ENCODE measurements at regions not wholly inside any gene's neighbourhood (a gene's known extent, or its start where the extent isn't known, plus 50 kb on each side); places are given as distances from the start of the nearest gene placed in this dataset.

GRCh38 chrX:128436397-128437103, 384.3 kb upstream of the ACTRT1 start:
- no peaks in the 10 kb centered on the region for H3K23me2 ChIP-seq (ENCODE audit: insufficient read length, low read depth, low read length, poor library complexity, severe bottlenecking)
- no peak overlapping the region for H2BK20ac ChIP-seq (ENCODE audit: low read depth, low read length, poor library complexity, severe bottlenecking)
- Mint-ChIP-seq H3K27me3 (ENCODE audit: low read depth) (no peaks in the 10 kb centered on the region; the same call in 1 of the 2 replicates), H3K27ac (peak overlapping the region in 1 of 3 experiments; percentile 90; a peak in 1 of 7 replicates), H3K4me1 (no peaks in the 10 kb centered on the region), H3K9me3 (peaks cover 5 to 43% of the 10 kb centered on the region in 2 experiments; a peak in 4 of 5 replicates), H3K4me3 (no peak overlapping the region), H3K36me3 (ENCODE audit: insufficient read depth in 1 of 3, low read depth in 3 of 3) (peaks cover 0 to 4% (median 2%) of the 10 kb centered on the region in 3 experiments; a peak in 1 of 7 replicates)
- no peak for DNase-seq
- no peaks in the 10 kb centered on the region for H3K27me3 ChIP-seq (ENCODE audit: insufficient read depth, low read length)
- no peak overlapping the region for H2BK5ac ChIP-seq (ENCODE audit: insufficient read length, low read length)
- H3K9me3 ChIP-seq (ENCODE audit: control insufficient read depth, low read depth, low read length), result no peaks in the 10 kb centered on the region
- H3K9ac ChIP-seq (ENCODE audit: extremely low read depth, insufficient read length, low read length), result no peak overlapping the region
- H4K5ac ChIP-seq (ENCODE audit: insufficient read length, low read depth, low read length), result no peak overlapping the region
- no peak overlapping the region for H2BK15ac ChIP-seq (ENCODE audit: low read depth, low read length)
- H2AK5ac ChIP-seq (ENCODE audit: insufficient read length, low read length), result no peak overlapping the region
- no peak overlapping the region for H3K4ac ChIP-seq (ENCODE audit: low read depth, low read length)
- H3K23ac ChIP-seq (ENCODE audit: insufficient read length, low read depth, low read length), result no peak overlapping the region
- H4K8ac ChIP-seq (replicated peaks; ENCODE audit: insufficient read length, low read depth, low read length), result no peak overlapping the region
- H3K4me1 ChIP-seq (ENCODE audit: insufficient read depth, low read length), result no peaks in the 10 kb centered on the region
- no peak overlapping the region for H3T11ph ChIP-seq (ENCODE audit: low read length)
- no CpG with 5 or more reads among the region's 4 CpGs for WGBS (ENCODE audit: extremely low coverage, insufficient read length, low lambda C conversion rate)
- no peak overlapping the region for H4K91ac ChIP-seq (ENCODE audit: insufficient read length, low read depth, low read length)
- no peaks in the 10 kb centered on the region; the same call in 1 of the 2 replicates for H3K79me2 ChIP-seq (ENCODE audit: insufficient read depth, low read length)
- H4K20me1 ChIP-seq (ENCODE audit: control insufficient read depth, insufficient read depth, insufficient read length), result no peaks in the 10 kb centered on the region
- no peak overlapping the region for H3K18ac ChIP-seq (ENCODE audit: insufficient read length, low read depth, low read length)
- H3K4me2 ChIP-seq (ENCODE audit: insufficient read depth, insufficient read length, low read length), result no peak overlapping the region
- no peak overlapping the region for H3K27ac ChIP-seq (ENCODE audit: insufficient read length, low read depth, low read length)
- H2BK120ac ChIP-seq (ENCODE audit: low read depth, low read length, poor library complexity, severe bottlenecking), result no peak overlapping the region
- TF ChIP-seq CTCF (conservative IDR thresholded peaks at IDR 0.05), result no peak
- no peak overlapping the region for H2AFZ ChIP-seq (ENCODE audit: low read length)
- no peak overlapping the region for H3K56ac ChIP-seq (ENCODE audit: insufficient read length, low read depth, low read length)
- no peaks in the 10 kb centered on the region for H3K79me1 ChIP-seq (ENCODE audit: insufficient read depth, low read depth, low read length, poor library complexity, severe bottlenecking)
- no peak overlapping the region for H3K14ac ChIP-seq (ENCODE audit: insufficient read depth, low read length)
- no peak overlapping the region for H2BK12ac ChIP-seq (ENCODE audit: insufficient read length, low read depth, low read length)

All from H9 (cell line).